SJCRH30 (cell line): ENCODE measurements at regions not wholly inside any gene's neighbourhood (a gene's known extent, or its start where the extent isn't known, plus 50 kb on each side); places are given as distances from the start of the nearest gene placed in this dataset.
"Not testable (repeated sequence)": the region's sequence is repeated elsewhere in the genome, so short reads cannot be mapped to it uniquely, and the experiment has no call there.

Experiments used
- DNase-seq, 2 experiments: peaks; one replicate each; pipeline ENCODE4 v3.0.0-alpha.2; 2015 to 2020
- H3K27ac ChIP-seq: fragments of 250-450 bp; sonication (Bioruptor Pico); 2 replicates; pipeline ENCODE4 v1.5.1; 2020; ENCODE audit warnings: mild to moderate bottlenecking, moderate library complexity
- H3K27me3 ChIP-seq: fragments of 250-450 bp; sonication (Bioruptor Pico); 2 replicates; pipeline ENCODE4 v1.5.1; 2020; ENCODE audit warnings: mild to moderate bottlenecking, moderate library complexity
- H3K36me3 ChIP-seq: fragments of 250-450 bp; sonication (Bioruptor Pico); 2 replicates; pipeline ENCODE4 v1.5.1; 2020; ENCODE audit warnings: mild to moderate bottlenecking, moderate library complexity
- H3K4me1 ChIP-seq: fragments of 250-450 bp; sonication (Bioruptor Pico); 2 replicates; pipeline ENCODE4 v1.5.1; 2020; ENCODE audit warnings: mild to moderate bottlenecking, moderate library complexity
- H3K4me3 ChIP-seq: fragments of 250-450 bp; sonication (Bioruptor Pico); 2 replicates; pipeline ENCODE4 v1.5.1; 2020; ENCODE audit warnings: mild to moderate bottlenecking, moderate library complexity
- H3K9me3 ChIP-seq: fragments of 250-450 bp; sonication (Bioruptor Pico); replicated peaks from 2 replicates; pipeline ENCODE4 v1.5.1; 2020; ENCODE audit warnings: mild to moderate bottlenecking, moderate library complexity

- not testable (repeated sequence) for H3K9me3 ChIP-seq, DNase-seq, H3K36me3 ChIP-seq, H3K4me3 ChIP-seq, H3K27me3 ChIP-seq, H3K4me1 ChIP-seq, H3K27ac ChIP-seq
These were observed 161.2 kb upstream of the SPATA31A3 start for GRCh38 chr9:67153501-67153900.

GRCh38 chr9:67142392-67143107, 150.2 kb upstream of the SPATA31A3 start:
- H3K4me1 ChIP-seq, H3K27me3 ChIP-seq, H3K36me3 ChIP-seq, H3K9me3 ChIP-seq, H3K4me3 ChIP-seq, H3K27ac ChIP-seq, DNase-seq: not testable (repeated sequence)

- H3K27me3 ChIP-seq, H3K36me3 ChIP-seq, DNase-seq, H3K4me3 ChIP-seq, H3K9me3 ChIP-seq, H3K27ac ChIP-seq, H3K4me1 ChIP-seq: not testable (repeated sequence)
These were observed 144.0 kb upstream of the SPATA31A3 start for GRCh38 chr9:67136376-67136775.

GRCh38 chr9:67133124-67133523, 140.8 kb upstream of the SPATA31A3 start:
- H3K4me1 ChIP-seq, DNase-seq, H3K27ac ChIP-seq, H3K36me3 ChIP-seq, H3K4me3 ChIP-seq, H3K27me3 ChIP-seq, H3K9me3 ChIP-seq: not testable (repeated sequence)

GRCh38 chr9:67116761-67117160, 124.4 kb upstream of the SPATA31A3 start:
- H3K4me1 ChIP-seq = not testable (repeated sequence)

GRCh38 chr9:67112148-67112547, 119.8 kb upstream of the SPATA31A3 start:
- H3K27me3 ChIP-seq, DNase-seq, H3K4me3 ChIP-seq, H3K9me3 ChIP-seq, H3K36me3 ChIP-seq, H3K4me1 ChIP-seq, H3K27ac ChIP-seq: not testable (repeated sequence)

More at GRCh38 chr9:67116761-67117160, 124.4 kb upstream of the SPATA31A3 start:
- H3K9me3 ChIP-seq, DNase-seq, H3K4me3 ChIP-seq, H3K27ac ChIP-seq, H3K27me3 ChIP-seq, H3K36me3 ChIP-seq: not testable (repeated sequence)

GRCh38 chr9:67111733-67112132, 119.4 kb upstream of the SPATA31A3 start:
- not testable (repeated sequence) for H3K9me3 ChIP-seq, H3K36me3 ChIP-seq, DNase-seq, H3K27ac ChIP-seq, H3K27me3 ChIP-seq, H3K4me3 ChIP-seq, H3K4me1 ChIP-seq

- H3K4me1 ChIP-seq, H3K9me3 ChIP-seq, H3K36me3 ChIP-seq, H3K4me3 ChIP-seq, H3K27ac ChIP-seq, H3K27me3 ChIP-seq, DNase-seq: not testable (repeated sequence)
These were observed 117.5 kb upstream of the SPATA31A3 start for GRCh38 chr9:67109859-67110258.

- not testable (repeated sequence) for H3K9me3 ChIP-seq, H3K4me3 ChIP-seq, H3K4me1 ChIP-seq, H3K36me3 ChIP-seq, H3K27ac ChIP-seq, H3K27me3 ChIP-seq, DNase-seq
These were observed 114.3 kb upstream of the SPATA31A3 start for GRCh38 chr9:67106659-67107058.

GRCh38 chr9:67102506-67103276, 110.3 kb upstream of the SPATA31A3 start:
- not testable (repeated sequence) for DNase-seq, H3K9me3 ChIP-seq, H3K27ac ChIP-seq, H3K27me3 ChIP-seq, H3K4me1 ChIP-seq, H3K36me3 ChIP-seq, H3K4me3 ChIP-seq

- not testable (repeated sequence) for DNase-seq, H3K9me3 ChIP-seq, H3K36me3 ChIP-seq, H3K4me3 ChIP-seq, H3K27ac ChIP-seq, H3K4me1 ChIP-seq, H3K27me3 ChIP-seq
These were observed 98.8 kb upstream of the SPATA31A3 start for GRCh38 chr9:67091104-67091503.

GRCh38 chr9:67086862-67087261, 94.5 kb upstream of the SPATA31A3 start:
- not testable (repeated sequence) for DNase-seq, H3K36me3 ChIP-seq, H3K9me3 ChIP-seq, H3K4me1 ChIP-seq, H3K4me3 ChIP-seq, H3K27me3 ChIP-seq, H3K27ac ChIP-seq

GRCh38 chr9:67066140-67066539, 73.8 kb upstream of the SPATA31A3 start:
- H3K4me1 ChIP-seq, H3K9me3 ChIP-seq, H3K27ac ChIP-seq, H3K36me3 ChIP-seq, H3K4me3 ChIP-seq, H3K27me3 ChIP-seq: not testable (repeated sequence)
- DNase-seq = peak; percentile 2 to 3

GRCh38 chr9:67058898-67059715, 66.8 kb upstream of the SPATA31A3 start:
- peak; percentile 11 to 18 for DNase-seq
- H3K4me1 ChIP-seq, H3K27ac ChIP-seq, H3K36me3 ChIP-seq, H3K27me3 ChIP-seq, H3K9me3 ChIP-seq: not testable (repeated sequence)
- peak overlapping the region; percentile 31 for H3K4me3 ChIP-seq
